Astrocyte (in vitro differentiated cells and primary cell): ENCODE measurements at regions not wholly inside any gene's neighbourhood (a gene's known extent, or its start where the extent isn't known, plus 50 kb on each side); places are given as distances from the start of the nearest gene placed in this dataset.

Experiments
- DNase-seq: peaks from one replicate; pipeline ENCODE4 v3.0.0-alpha.2; 2010; ENCODE audit warnings: low read depth
- FAIRE-seq: peaks from 2 replicates; lab custom pipeline; 2011; peaks lifted over from hg19 to GRCh38; lab: Jason Lieb, UNC
- H2AFZ ChIP-seq: 2 replicates; pipeline ENCODE4 v1.6.0; 2012; ENCODE audit warnings: low read depth, low read length, inconsistent platforms
- H3K27ac ChIP-seq: 2 replicates; pipeline ENCODE4 v1.5.1; 2011; ENCODE audit warnings: low read depth, low read length, inconsistent platforms
- H3K27me3 ChIP-seq: 2 replicates; pipeline ENCODE4 v1.6.0; 2011; ENCODE audit warnings: low read length, inconsistent platforms; ENCODE audit not compliant: insufficient read depth
- H3K36me3 ChIP-seq: 2 replicates; pipeline ENCODE4 v1.5.1; 2011; ENCODE audit warnings: low read length, inconsistent platforms; ENCODE audit not compliant: insufficient read depth
- H3K4me1 ChIP-seq: 2 replicates; pipeline ENCODE4 v1.5.1; 2011; ENCODE audit warnings: low read length, inconsistent platforms; ENCODE audit not compliant: insufficient read depth
- H3K4me2 ChIP-seq: 2 replicates; pipeline ENCODE4 v1.6.0; 2012; ENCODE audit warnings: low read length, inconsistent platforms
- H3K4me3 ChIP-seq: 2 replicates; pipeline ENCODE4 v1.5.1; 2011; ENCODE audit warnings: low read depth, mild to moderate bottlenecking, low read length, inconsistent platforms; ENCODE audit not compliant: insufficient read depth
- H3K79me2 ChIP-seq: 2 replicates; pipeline ENCODE4 v1.6.0; 2012; ENCODE audit warnings: mild to moderate bottlenecking, low read length, inconsistent platforms; ENCODE audit not compliant: insufficient read depth
- H3K9ac ChIP-seq: 2 replicates; pipeline ENCODE4 v1.6.0; 2012; ENCODE audit warnings: mild to moderate bottlenecking, low read length, inconsistent platforms
- H3K9me3 ChIP-seq: 2 replicates; pipeline ENCODE4 v1.5.1; 2012; ENCODE audit warnings: low read depth, mild to moderate bottlenecking, low read length, inconsistent platforms; ENCODE audit not compliant: insufficient read depth
- H4K20me1 ChIP-seq: 2 replicates; pipeline ENCODE4 v1.6.0; 2012; ENCODE audit warnings: low read length, inconsistent platforms; ENCODE audit not compliant: insufficient read depth
- H3K27ac Mint-ChIP-seq: one replicate; pipeline ENCODE4 v1.8.0; 2021; ENCODE audit warnings: mild to moderate bottlenecking, mixed read lengths; ENCODE audit not compliant: unreplicated experiment
- H3K27me3 Mint-ChIP-seq: one replicate; pipeline ENCODE4 v1.8.0; 2021; ENCODE audit warnings: low read depth, mixed read lengths; ENCODE audit not compliant: unreplicated experiment
- H3K36me3 Mint-ChIP-seq: one replicate; pipeline ENCODE4 v1.8.0; 2021; ENCODE audit warnings: low read depth, mixed read lengths; ENCODE audit not compliant: unreplicated experiment
- H3K4me1 Mint-ChIP-seq: one replicate; pipeline ENCODE4 v1.8.0; 2021; ENCODE audit warnings: low read depth, mixed read lengths; ENCODE audit not compliant: unreplicated experiment
- H3K4me3 Mint-ChIP-seq: one replicate; pipeline ENCODE4 v1.8.0; 2021; ENCODE audit warnings: mild to moderate bottlenecking, moderate library complexity, mixed read lengths; ENCODE audit not compliant: unreplicated experiment
- H3K9me3 Mint-ChIP-seq: one replicate; pipeline ENCODE4 v1.8.0; 2021; ENCODE audit warnings: mild to moderate bottlenecking, mixed read lengths; ENCODE audit not compliant: unreplicated experiment
- CTCF ChIP-seq: IDR thresholded peaks from 2 replicates; pipeline ENCODE4 v1.5.1; 2011; ENCODE audit warnings: low read depth, mild to moderate bottlenecking, inconsistent platforms, low read length, moderate library complexity; ENCODE audit not compliant: insufficient read depth
- EZH2 ChIP-seq: IDR thresholded peaks from 2 replicates; pipeline ENCODE4 v1.6.1; 2012; ENCODE audit warnings: mild to moderate bottlenecking, low read length, inconsistent platforms; ENCODE audit not compliant: insufficient read depth

- peaks cover 11% of the 10 kb centered on the region for H3K27me3 Mint-ChIP-seq
- FAIRE-seq: no peak
- no peak overlapping the region for H3K27ac ChIP-seq
- H3K4me3 ChIP-seq: no peak overlapping the region
- no peaks in the 10 kb centered on the region for H3K36me3 ChIP-seq
- H3K4me1 Mint-ChIP-seq: no peaks in the 10 kb centered on the region
- H4K20me1 ChIP-seq: no peaks in the 10 kb centered on the region
- no peak overlapping the region for H2AFZ ChIP-seq
- H3K4me1 ChIP-seq: no peaks in the 10 kb centered on the region
- no peak overlapping the region for H3K4me3 Mint-ChIP-seq
- no peaks in the 10 kb centered on the region for H3K27me3 ChIP-seq
- H3K9me3 ChIP-seq: peaks cover 7% of the 10 kb centered on the region
- no peaks in the 10 kb centered on the region for H3K79me2 ChIP-seq
- DNase-seq: no peak
- TF ChIP-seq CTCF (no peak), EZH2 (no peak)
- no peak overlapping the region for H3K4me2 ChIP-seq
- no peak overlapping the region for H3K9ac ChIP-seq
- H3K36me3 Mint-ChIP-seq: peaks cover 2% of the 10 kb centered on the region
- peaks cover 2% of the 10 kb centered on the region for H3K9me3 Mint-ChIP-seq
- H3K27ac Mint-ChIP-seq: no peak overlapping the region
Measured at GRCh38 chr5:3210531-3210930, 385.1 kb upstream of the IRX1 start.

GRCh38 chr5:3209918-3210317 lies 385.7 kb upstream of the IRX1 start:
- H3K4me1 ChIP-seq: no peaks in the 10 kb centered on the region
- no peak overlapping the region for H3K9ac ChIP-seq
- no peak overlapping the region for H3K4me3 ChIP-seq
- no peaks in the 10 kb centered on the region for H3K4me1 Mint-ChIP-seq
- peaks cover 2% of the 10 kb centered on the region for H3K36me3 Mint-ChIP-seq
- no peaks in the 10 kb centered on the region for H3K36me3 ChIP-seq
- H3K27me3 Mint-ChIP-seq: peaks cover 14% of the 10 kb centered on the region
- H3K9me3 ChIP-seq: peaks cover 7% of the 10 kb centered on the region
- no peaks in the 10 kb centered on the region for H4K20me1 ChIP-seq
- TF ChIP-seq EZH2: no peak
- no peak for TF ChIP-seq CTCF
- FAIRE-seq: no peak
- H3K9me3 Mint-ChIP-seq: peaks cover 4% of the 10 kb centered on the region
- no peaks in the 10 kb centered on the region for H3K27me3 ChIP-seq
- no peak overlapping the region for H2AFZ ChIP-seq
- no peak overlapping the region for H3K4me3 Mint-ChIP-seq
- no peak overlapping the region for H3K27ac Mint-ChIP-seq
- H3K79me2 ChIP-seq: no peaks in the 10 kb centered on the region
- H3K27ac ChIP-seq: no peak overlapping the region
- H3K4me2 ChIP-seq: no peak overlapping the region
- DNase-seq: no peak

GRCh38 chr5:3202570-3202969 lies 393.1 kb upstream of the IRX1 start:
- H3K9me3 Mint-ChIP-seq: peaks cover 4% of the 10 kb centered on the region
- Histone ChIP-seq H3K79me2 (no peaks in the 10 kb centered on the region), H3K4me2 (no peak overlapping the region), H4K20me1 (no peaks in the 10 kb centered on the region), H3K27ac (no peak overlapping the region), H3K9ac (no peak overlapping the region), H3K27me3 (no peaks in the 10 kb centered on the region), H2AFZ (no peak overlapping the region), H3K4me1 (no peaks in the 10 kb centered on the region), H3K4me3 (no peak overlapping the region), H3K36me3 (no peaks in the 10 kb centered on the region), H3K9me3 (peaks cover 3% of the 10 kb centered on the region)
- FAIRE-seq (no peak), DNase-seq (no peak)
- H3K27me3 Mint-ChIP-seq: peaks cover 60% of the 10 kb centered on the region
- H3K36me3 Mint-ChIP-seq: no peaks in the 10 kb centered on the region
- H3K27ac Mint-ChIP-seq: no peak overlapping the region
- no peak for TF ChIP-seq CTCF
- no peak for TF ChIP-seq EZH2
- peaks cover 3% of the 10 kb centered on the region for H3K4me1 Mint-ChIP-seq
- no peak overlapping the region for H3K4me3 Mint-ChIP-seq
